NCI-H82 (cell line): ENCODE measurements at regions not wholly inside any gene's neighbourhood (a gene's known extent, or its start where the extent isn't known, plus 50 kb on each side); places are given as distances from the start of the nearest gene placed in this dataset.

Source experiments
- DNase-seq: peaks from one replicate; lab custom pipeline; 2025; lab: John Stamatoyannopoulos, UW

- no peak for DNase-seq
Measured at GRCh38 chr3:64316971-64317370, 91.7 kb upstream of the PRICKLE2 start.

GRCh38 chr3:64311424-64312061 lies 86.3 kb upstream of the PRICKLE2 start:
- DNase-seq: no peak

- DNase-seq: no peak
Measured at GRCh38 chr3:64308931-64309330, 83.7 kb upstream of the PRICKLE2 start.

- no peak for DNase-seq
Measured at GRCh38 chr3:64306745-64307144, 81.5 kb upstream of the PRICKLE2 start.

- no peak for DNase-seq
Measured at GRCh38 chr3:64305731-64306130, 80.5 kb upstream of the PRICKLE2 start.

- no peak for DNase-seq
Measured at GRCh38 chr3:64304828-64305410, 79.7 kb upstream of the PRICKLE2 start.

DNA sequence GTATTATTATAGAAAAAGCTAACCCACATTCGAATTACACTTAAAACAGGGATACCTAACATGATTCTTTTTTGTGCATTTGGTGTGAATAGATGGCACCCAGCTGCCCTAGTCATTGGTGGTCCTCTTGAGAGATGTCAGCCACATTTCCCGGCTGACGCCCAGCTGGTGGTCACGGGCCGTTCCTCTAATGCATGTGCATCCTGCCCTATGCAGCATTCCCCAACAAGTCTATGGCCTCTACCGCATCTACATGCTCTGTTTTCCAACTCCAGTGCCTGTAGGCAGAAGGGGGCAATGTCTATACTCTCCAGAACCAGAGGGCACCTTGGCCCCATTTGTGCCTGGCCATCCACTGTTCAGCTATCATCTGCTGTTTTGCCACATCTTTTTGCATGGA lies 78.6 kb upstream of the PRICKLE2 start:
- DNase-seq: no peak

DNA sequence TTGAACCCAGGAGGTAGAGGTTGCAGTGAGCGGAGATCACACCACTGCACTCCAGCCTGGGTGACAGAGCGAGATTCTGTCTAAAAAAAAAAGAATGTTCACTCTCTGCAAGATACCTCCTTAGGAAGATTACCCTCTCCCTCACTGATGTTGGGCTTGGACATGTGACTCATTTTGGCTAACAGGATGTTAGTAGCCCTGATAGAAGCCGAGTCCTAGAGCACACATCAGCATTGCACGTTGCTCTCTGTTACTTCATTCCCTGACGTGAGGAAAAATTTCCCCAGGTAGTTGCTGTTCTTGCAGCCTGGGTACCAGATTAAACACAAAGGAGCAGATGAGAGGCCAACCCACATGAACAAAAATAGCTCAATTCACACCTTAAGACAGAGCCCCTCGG lies 78.1 kb upstream of the PRICKLE2 start:
- DNase-seq: no peak

DNA sequence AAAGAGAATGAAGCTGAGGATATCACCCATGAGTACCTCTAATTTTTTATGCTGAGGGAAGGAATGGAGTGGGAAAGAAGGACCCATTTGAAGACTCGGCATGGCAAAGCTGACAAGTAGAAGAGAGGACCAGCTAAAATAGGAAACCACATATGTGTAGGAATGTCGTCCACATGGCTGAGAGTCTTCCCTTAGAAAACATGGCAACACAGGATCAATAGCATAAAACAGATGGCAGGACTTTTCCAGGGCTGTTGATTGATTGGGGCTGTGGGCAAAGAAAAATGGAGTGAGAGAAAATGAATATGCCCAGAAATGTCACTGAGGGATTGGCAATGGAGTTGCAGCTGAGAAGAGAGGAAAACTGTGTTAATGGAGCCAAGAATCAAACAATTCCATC lies 76.2 kb upstream of the PRICKLE2 start:
- DNase-seq: no peak

DNA sequence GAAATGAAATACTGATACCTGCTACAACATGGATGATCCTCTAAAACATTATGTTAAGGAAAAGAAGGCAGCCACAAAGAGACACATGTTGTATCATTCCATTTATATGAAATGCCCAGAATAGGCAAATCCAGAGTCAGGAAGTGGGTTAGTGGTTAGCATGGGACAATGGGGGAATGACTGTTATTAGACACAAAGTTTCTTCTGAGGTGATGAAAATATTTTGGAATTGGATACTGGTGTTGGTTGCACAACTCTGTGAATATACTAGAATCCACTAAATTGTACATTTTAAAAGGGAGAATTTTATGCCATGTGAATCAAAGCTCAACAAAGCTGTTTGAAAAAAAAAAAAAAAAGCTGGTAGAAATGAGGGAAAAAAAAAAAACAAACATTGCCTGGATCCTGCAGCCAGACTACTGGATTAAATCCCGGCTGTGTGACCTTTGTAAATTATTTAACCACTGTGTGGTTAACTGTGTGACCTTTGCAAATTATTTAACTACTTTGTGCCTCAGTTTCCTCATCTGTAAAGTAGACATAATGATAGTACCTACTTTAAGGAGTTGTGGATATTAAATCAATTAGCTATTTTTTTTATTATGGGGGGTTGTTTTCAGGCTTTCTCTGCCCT lies 75.6 kb upstream of the PRICKLE2 start:
- no peak for DNase-seq

DNA sequence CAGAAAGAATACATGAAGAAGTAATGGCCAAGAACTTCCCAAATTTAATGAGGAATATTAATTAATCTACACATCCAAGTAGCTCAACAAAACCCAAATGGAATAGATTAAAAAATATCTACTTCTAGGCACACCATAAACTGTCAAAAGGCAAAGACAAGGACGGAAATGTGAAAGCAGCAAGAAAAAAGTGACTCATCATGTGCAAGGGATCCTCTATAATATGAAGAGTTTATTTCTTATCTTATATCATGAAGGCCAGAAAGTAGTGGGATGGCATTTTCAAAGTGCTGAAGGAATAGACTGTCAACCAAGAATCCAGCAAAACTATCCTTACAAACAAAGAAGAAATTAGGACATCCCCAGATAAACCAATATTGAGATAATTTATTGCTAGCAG lies 73.9 kb upstream of the PRICKLE2 start:
- no peak for DNase-seq

DNA sequence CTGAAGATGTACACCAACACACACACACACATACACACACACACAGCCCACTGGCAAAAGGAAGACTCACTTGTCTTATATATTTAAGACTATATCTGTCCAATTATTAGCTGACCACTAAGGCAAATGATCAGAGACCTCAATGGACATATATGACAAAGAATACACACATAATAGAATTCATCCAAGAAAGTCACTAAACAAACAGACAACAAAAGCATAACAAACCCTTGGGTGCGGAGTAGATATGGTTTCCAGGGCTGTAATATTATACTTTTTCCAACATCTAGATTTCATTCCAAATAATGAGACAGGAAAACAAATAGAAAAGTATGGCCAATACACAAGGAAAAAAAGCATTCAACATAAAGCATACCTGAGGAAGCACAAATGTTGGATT lies 72.3 kb upstream of the PRICKLE2 start:
- DNase-seq: no peak

GRCh38 chr3:64295594-64295993 lies 70.3 kb upstream of the PRICKLE2 start:
- no peak for DNase-seq

- peak; percentile 43 for DNase-seq
Measured at GRCh38 chr3:64294771-64295170, 69.5 kb upstream of the PRICKLE2 start.

DNA sequence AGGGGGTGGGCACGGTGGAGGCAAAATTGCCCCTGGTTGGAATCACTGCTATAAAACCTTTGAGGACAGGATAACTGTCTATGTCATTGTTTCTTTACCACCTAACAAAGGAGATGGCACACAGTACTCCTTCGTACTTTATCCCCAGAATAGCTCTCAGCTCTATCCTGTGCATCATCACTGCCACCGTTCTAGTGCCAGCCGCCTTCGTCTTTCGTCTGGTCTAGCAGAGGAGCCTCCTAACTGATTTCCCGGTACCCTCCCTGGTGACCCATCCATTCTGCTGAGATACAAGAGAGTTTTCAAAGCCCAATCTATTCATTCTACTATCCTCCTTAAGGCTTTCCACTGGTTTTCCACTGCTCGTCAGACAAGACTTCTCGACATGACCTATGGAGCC lies 67.9 kb upstream of the PRICKLE2 start:
- DNase-seq: no peak

- DNase-seq: no peak
Measured at GRCh38 chr3:64291956-64292355, 66.7 kb upstream of the PRICKLE2 start.

DNA sequence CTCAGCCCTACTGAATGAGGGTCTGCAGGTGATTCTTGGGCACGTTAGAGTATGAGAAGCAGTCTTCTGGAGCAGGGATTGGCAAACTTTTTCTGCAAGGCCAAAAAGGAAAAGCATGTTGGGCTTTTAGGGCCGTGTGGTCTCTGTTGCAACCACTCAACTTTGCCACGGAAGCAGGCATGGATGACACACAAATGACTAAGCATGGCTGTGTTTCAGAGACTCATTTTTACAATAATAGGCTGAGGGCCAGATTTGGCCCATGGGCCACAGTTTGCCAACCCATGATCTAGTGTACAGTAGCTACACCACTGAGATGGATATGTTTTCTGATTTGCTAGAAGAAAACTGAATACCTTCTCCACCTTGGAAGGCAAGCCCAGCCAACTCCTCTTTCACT lies 66.1 kb upstream of the PRICKLE2 start:
- DNase-seq: no peak

DNA sequence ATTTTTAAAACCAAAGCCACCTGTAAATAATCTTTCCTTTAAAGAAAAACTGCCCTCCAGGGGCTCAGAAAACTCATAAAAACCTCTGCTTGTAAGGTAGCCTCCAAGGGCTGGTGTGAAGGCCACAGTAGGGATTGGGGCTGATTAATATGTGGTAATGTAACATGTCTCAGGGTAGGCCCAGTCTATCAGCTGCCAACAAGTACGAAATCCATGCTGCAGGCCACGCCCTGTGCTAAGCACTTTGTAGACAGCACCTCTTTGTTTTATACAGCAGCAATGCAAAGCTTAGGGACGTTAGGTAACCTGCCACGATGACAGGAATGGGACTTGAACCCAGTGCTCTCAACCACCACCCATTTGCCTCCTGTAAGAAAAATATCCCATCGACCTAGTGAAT lies 65.6 kb upstream of the PRICKLE2 start:
- no peak for DNase-seq

DNA sequence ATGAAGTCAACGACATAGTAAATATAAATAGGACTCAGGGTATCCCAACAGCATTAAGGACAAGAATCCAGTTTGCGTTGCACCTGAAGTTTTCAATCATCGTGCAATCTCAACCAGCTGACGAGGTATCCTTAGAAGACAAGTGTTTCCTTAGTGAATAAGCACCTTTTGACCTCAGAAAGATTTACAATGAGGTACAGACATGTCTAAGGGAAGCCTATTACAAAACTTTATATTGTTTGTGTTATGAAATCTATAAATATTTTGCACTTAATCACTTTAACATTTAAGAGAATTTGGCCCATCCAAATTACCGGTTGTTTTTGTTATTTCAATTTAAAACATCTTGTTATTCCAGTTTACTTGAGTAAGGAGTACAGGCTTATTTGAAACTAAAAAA lies 64.9 kb upstream of the PRICKLE2 start:
- no peak for DNase-seq

DNA sequence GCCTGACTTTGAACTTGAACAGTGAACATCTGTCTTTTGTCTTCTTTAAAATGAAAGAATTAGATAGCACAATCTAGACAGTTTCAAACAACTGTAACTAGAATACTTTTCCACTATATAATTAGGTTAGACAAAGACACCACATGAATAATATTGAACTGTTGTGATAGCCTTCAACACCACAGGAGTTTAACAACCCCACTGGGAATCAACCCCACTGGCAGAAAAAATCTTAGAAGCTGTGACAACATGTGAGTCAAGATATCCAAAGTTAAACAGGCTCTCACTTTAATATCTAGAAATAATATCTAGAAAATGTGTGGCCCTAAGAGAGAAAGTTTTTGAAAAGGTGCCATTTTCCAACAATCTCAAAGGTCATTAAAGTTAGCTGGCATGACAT lies 64.4 kb upstream of the PRICKLE2 start:
- no peak for DNase-seq

DNA sequence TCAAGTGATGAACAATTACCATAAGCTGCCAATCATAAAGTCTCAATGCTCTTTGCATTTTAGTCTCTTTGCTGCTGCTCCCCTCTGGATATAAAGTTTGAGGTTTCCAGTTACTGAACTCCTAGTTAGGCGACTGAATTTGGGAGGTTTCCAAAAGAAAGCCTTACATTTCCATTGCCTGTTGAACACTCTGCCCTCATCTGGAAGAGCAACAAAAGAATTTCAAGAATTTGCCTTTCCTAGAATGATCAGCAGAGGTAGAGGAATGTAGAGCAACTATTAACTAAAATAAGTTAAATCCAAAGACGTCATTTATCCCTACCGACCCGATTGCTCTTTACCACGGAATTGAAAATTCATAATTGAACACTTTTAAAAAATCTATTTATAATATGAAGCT lies 53.4 kb upstream of the PRICKLE2 start:
- DNase-seq: no peak

DNA sequence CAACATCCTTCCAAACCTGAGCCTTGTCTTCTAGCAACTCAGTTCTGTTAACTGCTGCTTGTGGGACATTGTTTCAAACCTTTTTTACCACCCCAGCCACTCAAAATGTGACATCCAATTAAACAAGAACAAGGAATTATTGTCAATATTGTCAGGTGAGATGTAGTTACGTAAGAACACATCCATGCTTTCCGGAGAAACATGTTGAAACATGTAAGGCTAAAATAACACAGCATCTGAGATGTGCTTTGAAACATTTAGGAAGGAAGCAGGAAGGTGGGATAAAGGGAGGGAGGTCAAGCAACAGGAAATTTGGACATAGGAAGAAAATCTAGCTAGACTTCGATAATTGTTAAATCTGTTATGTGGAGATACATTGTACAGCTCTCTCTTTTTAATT lies 50.9 kb upstream of the PRICKLE2 start:
- no peak for DNase-seq
